Dermis blood vessel endothelial cell (primary cell): ENCODE measurements at regions not wholly inside any gene's neighbourhood (a gene's known extent, or its start where the extent isn't known, plus 50 kb on each side); places are given as distances from the start of the nearest gene placed in this dataset.
"Not testable (repeated sequence)": the region's sequence is repeated elsewhere in the genome, so short reads cannot be mapped to it uniquely, and the experiment has no call there.

Source experiments
- DNase-seq: peaks from one replicate; pipeline ENCODE4 v3.0.0; 2010

- DNase-seq, result no peak
Measured at GRCh38 chr7:82701949-82702348, 258.4 kb upstream of the CACNA2D1 start.

- no peak for DNase-seq
Measured at GRCh38 chr7:82700741-82701140, 257.2 kb upstream of the CACNA2D1 start.

- peak; percentile 36 for DNase-seq
Measured at GRCh38 chr7:82699773-82700186, 256.2 kb upstream of the CACNA2D1 start.

GRCh38 chr7:82697897-82698296 is 254.3 kb upstream of the CACNA2D1 start:
- DNase-seq, result peak; percentile 8

GRCh38 chr7:82696631-82697030 is 253.1 kb upstream of the CACNA2D1 start:
- no peak for DNase-seq

GRCh38 chr7:82694022-82694421 is 250.4 kb upstream of the CACNA2D1 start:
- no peak for DNase-seq

- DNase-seq, result no peak
Measured at GRCh38 chr7:82690929-82691328, 247.4 kb upstream of the CACNA2D1 start.

- no peak for DNase-seq
Measured at GRCh38 chr7:82685214-82685613, 241.6 kb upstream of the CACNA2D1 start.

- DNase-seq, result no peak
Measured at GRCh38 chr7:82678716-82679115, 235.1 kb upstream of the CACNA2D1 start.

- DNase-seq, result no peak
Measured at GRCh38 chr7:82678259-82678658, 234.7 kb upstream of the CACNA2D1 start.

- DNase-seq, result no peak
Measured at GRCh38 chr7:82677493-82677892, 233.9 kb upstream of the CACNA2D1 start.

- no peak for DNase-seq
Measured at GRCh38 chr7:82676777-82677463, 233.3 kb upstream of the CACNA2D1 start.

- DNase-seq, result no peak
Measured at GRCh38 chr7:82675396-82675795, 231.8 kb upstream of the CACNA2D1 start.

- DNase-seq, result no peak
Measured at GRCh38 chr7:82674268-82674667, 230.7 kb upstream of the CACNA2D1 start.

- no peak for DNase-seq
Measured at GRCh38 chr7:82672078-82672477, 228.5 kb upstream of the CACNA2D1 start.

- DNase-seq, result no peak
Measured at GRCh38 chr7:82669141-82669540, 225.6 kb upstream of the CACNA2D1 start.

GRCh38 chr7:82668676-82669075 is 225.1 kb upstream of the CACNA2D1 start:
- no peak for DNase-seq

GRCh38 chr7:82665966-82666507 is 222.5 kb upstream of the CACNA2D1 start:
- DNase-seq, result peak; percentile 39

- no peak for DNase-seq
Measured at GRCh38 chr7:82655965-82656364, 212.4 kb upstream of the CACNA2D1 start.

- DNase-seq, result not testable (repeated sequence)
Measured at GRCh38 chr7:82650095-82650494, 206.5 kb upstream of the CACNA2D1 start.

GRCh38 chr7:82633592-82633991 is 190.0 kb upstream of the CACNA2D1 start:
- no peak for DNase-seq

GRCh38 chr7:82631998-82632397 is 188.4 kb upstream of the CACNA2D1 start:
- no peak for DNase-seq

- DNase-seq, result no peak
Measured at GRCh38 chr7:82629583-82629982, 186.0 kb upstream of the CACNA2D1 start.

- no peak for DNase-seq
Measured at GRCh38 chr7:82625377-82625776, 181.8 kb upstream of the CACNA2D1 start.

GRCh38 chr7:82624965-82625364 is 181.4 kb upstream of the CACNA2D1 start:
- no peak for DNase-seq
